ENCODE measurements at regions not wholly inside any gene's neighbourhood (a gene's known extent, or its start where the extent isn't known, plus 50 kb on each side); places are given as distances from the start of the nearest gene placed in this dataset.
A peak's percentile ranks its signal among the peaks of the same experiment; 100 is the strongest.

- H3K27ac ChIP-seq, result peak overlapping the region in 3 of 21 experiments; percentile 64 to 76 (median 68)
- H3K4me3 ChIP-seq, result no peak overlapping the region
Measured at GRCh38 chr12:85711735-85712390, 124.3 kb downstream of the RASSF9 start.

- no peak overlapping the region for H3K4me3 ChIP-seq
- no peak overlapping the region for H3K27ac ChIP-seq
Measured at GRCh38 chr12:85713373-85713772, 122.8 kb downstream of the RASSF9 start.

DNA sequence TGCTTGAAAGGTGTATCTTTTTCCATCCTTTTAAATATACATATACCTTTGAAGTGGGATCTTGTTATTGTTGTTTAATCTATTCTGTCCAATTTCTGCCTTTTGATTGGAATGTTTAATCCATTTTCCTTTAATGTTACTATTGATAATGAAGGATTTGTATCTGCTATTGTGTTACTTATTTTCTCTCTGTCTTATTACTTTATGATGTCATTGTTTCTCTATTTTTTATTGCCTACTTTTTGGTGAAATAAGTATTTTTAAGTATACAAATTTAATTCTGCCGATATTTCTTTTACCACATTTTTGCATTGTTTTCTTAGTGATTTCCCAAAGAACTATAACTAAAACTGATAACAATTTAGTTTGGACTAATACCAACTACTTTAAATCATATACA is 121.8 kb downstream of the RASSF9 start:
- no peak overlapping the region for H3K4me3 ChIP-seq
- H3K27ac ChIP-seq, result no peak overlapping the region

- no peak overlapping the region for H3K27ac ChIP-seq
- H3K4me3 ChIP-seq, result no peak overlapping the region
Measured at GRCh38 chr12:85720308-85721033, 115.7 kb downstream of the RASSF9 start.

- Histone ChIP-seq H3K27ac (no peak overlapping the region), H3K4me3 (no peak overlapping the region)
Measured at GRCh38 chr12:85725991-85726390, 110.2 kb downstream of the RASSF9 start.

DNA sequence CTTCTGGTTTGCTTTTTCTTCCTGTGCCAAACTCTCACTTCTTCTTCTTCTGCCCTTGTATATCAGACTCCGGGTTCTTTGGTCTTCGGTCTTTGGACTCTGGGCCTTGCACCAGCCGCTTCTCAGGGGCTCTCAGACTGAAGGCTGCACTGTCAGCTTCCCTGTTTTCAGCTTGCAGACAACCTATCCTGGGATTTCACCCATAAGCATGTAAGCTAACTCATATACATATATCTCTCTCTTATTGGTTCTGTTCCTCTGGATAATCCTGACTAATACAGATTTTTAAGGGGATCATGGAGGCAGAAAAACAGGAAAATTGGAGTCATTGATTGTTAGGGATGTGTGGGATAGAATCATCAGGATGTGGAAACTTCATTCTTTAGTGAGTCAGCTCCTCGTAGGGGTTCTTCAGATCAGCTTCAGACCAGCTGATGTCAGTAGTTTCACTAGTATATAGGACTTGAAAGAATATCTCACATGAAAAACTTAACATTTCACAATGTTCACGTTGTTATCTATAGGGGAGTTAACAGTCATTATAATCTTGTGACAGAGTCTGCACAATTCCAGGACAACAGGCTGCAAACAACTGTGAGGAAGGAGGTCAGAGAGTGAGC is 102.9 kb downstream of the RASSF9 start:
- Histone ChIP-seq H3K4me3 (no peak overlapping the region), H3K27ac (no peak overlapping the region)

DNA sequence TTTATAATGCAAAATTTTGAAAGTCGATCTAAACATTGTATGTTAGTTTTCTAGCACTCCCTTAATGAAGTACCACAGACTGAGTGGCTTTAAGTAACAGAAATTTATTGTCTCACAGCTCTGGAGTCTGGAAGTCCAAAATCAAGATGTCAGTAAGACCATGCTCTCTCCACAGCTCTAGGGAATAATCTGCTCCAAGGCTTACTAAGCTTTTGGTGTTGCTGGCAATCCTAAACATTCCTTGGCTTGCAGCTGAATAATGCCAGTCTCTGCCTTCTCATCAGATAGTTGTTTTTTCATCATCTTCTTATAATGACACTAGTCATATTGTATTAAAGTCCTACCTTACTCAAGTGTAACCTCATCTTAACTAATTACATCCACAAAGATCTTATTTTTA is 102.2 kb downstream of the RASSF9 start:
- Histone ChIP-seq H3K27ac (no peak overlapping the region), H3K4me3 (no peak overlapping the region)

DNA sequence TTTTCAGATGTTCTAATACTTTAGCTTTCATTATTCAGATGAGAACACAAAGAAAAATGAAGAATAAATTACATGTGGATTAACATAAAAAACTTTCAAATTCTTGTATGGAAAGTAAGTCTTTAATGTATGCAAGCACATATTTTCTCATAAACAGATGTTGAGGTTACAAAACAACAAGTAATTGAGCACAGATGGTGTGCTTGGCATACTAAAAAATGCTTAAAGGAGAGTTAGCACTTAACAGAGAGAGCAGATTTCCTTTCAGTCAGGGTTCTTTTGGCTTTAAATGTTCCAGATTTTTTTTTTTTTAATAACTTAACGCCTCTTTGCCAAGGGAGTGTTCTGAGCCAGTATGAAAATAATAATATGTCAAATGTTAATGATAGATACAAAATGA is 96.0 kb downstream of the RASSF9 start:
- no peak overlapping the region for H3K4me3 ChIP-seq
- no peak overlapping the region for H3K27ac ChIP-seq

DNA sequence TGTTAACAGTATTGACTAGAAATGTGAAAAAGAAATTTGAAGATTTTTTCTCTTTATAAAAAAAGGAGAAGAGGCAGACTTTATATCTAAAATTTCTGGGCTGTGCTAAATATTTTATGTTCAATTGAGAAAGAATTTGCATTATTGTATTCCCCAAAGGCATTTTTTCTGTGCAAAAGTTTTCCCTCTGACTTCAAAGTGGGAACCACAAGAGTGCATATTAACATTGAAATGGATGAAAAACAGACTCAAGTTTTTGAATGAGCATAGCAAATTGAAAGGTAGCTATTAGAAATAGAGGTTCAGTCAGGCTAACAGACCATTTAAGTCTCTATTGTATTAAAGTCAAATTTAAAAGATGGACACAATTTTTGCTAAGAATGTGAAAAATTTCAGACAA is 95.2 kb downstream of the RASSF9 start:
- no peak overlapping the region for H3K4me3 ChIP-seq
- no peak overlapping the region for H3K27ac ChIP-seq

DNA sequence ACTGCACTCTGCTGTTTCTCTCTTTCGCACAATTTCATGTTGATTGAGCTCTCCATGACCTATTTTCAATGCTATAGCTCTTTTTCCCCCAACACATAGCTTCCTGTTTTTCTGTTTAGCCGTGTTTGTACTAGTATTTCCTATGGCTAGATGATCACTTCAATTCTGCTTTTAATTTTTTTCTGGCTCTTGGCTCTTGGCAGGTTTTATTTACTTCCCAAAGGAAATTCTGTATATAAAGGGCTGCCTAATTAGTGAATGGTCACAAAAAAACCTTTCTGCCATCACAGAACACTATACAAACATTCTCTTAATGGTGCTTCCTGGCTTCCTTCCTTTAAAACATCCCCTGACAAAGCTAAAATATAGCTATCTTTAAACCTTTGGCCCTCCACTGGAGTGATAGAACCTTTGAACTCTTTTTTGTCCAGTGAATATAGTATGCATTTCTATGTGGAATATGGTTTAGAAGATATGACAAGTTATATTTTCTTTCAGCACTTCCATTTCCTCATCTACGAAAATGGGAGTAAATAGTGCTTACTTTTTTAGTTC is 88.2 kb downstream of the RASSF9 start:
- no peak overlapping the region for H3K4me3 ChIP-seq
- H3K27ac ChIP-seq, result no peak overlapping the region

Data from skin epidermis (tissue), 12 donors.